SIG-M5 (cell line): ENCODE measurements at regions not wholly inside any gene's neighbourhood (a gene's known extent, or its start where the extent isn't known, plus 50 kb on each side); places are given as distances from the start of the nearest gene placed in this dataset.
"Not testable (repeated sequence)": the region's sequence is repeated elsewhere in the genome, so short reads cannot be mapped to it uniquely, and the experiment has no call there.

Experiments used
- DNase-seq: peaks from one replicate; lab custom pipeline; 2025; lab: John Stamatoyannopoulos, UW

- DNase-seq, result no peak
These were observed 200.8 kb upstream of the MEF2C start for GRCh38 chr5:89083791-89084190.

- no peak for DNase-seq
These were observed 198.4 kb upstream of the MEF2C start for GRCh38 chr5:89081360-89081759.

- DNase-seq, result no peak
These were observed 197.6 kb upstream of the MEF2C start for GRCh38 chr5:89080467-89081116.

GRCh38 chr5:89072842-89073672 is 190.1 kb upstream of the MEF2C start:
- DNase-seq, result no peak

GRCh38 chr5:89071941-89072331 is 189.0 kb upstream of the MEF2C start:
- DNase-seq, result no peak

- no peak for DNase-seq
These were observed 188.3 kb upstream of the MEF2C start for GRCh38 chr5:89071101-89071940.

- no peak for DNase-seq
These were observed 186.6 kb upstream of the MEF2C start for GRCh38 chr5:89069591-89069990.

GRCh38 chr5:89067362-89067761 is 184.4 kb upstream of the MEF2C start:
- no peak for DNase-seq

GRCh38 chr5:89065919-89066318 is 182.9 kb upstream of the MEF2C start:
- DNase-seq, result no peak

GRCh38 chr5:89064736-89065135 is 181.8 kb upstream of the MEF2C start:
- DNase-seq, result no peak

- no peak for DNase-seq
These were observed 181.1 kb upstream of the MEF2C start for GRCh38 chr5:89064054-89064453.

GRCh38 chr5:89060768-89061167 is 177.8 kb upstream of the MEF2C start:
- DNase-seq, result no peak

- no peak for DNase-seq
These were observed 176.3 kb upstream of the MEF2C start for GRCh38 chr5:89059274-89059673.

- no peak for DNase-seq
These were observed 172.7 kb upstream of the MEF2C start for GRCh38 chr5:89055695-89056085.

GRCh38 chr5:89055015-89055694 is 172.2 kb upstream of the MEF2C start:
- no peak for DNase-seq

- DNase-seq, result no peak
These were observed 170.6 kb upstream of the MEF2C start for GRCh38 chr5:89053547-89053946.

- DNase-seq, result not testable (repeated sequence)
These were observed 167.1 kb upstream of the MEF2C start for GRCh38 chr5:89050062-89050461.

GRCh38 chr5:89047571-89047970 is 164.6 kb upstream of the MEF2C start:
- DNase-seq, result no peak

- no peak for DNase-seq
These were observed 162.2 kb upstream of the MEF2C start for GRCh38 chr5:89045216-89045615.

- DNase-seq, result no peak
These were observed 161.8 kb upstream of the MEF2C start for GRCh38 chr5:89044674-89045200.

- no peak for DNase-seq
These were observed 160.7 kb upstream of the MEF2C start for GRCh38 chr5:89043676-89044075.

- DNase-seq, result no peak
These were observed 159.8 kb upstream of the MEF2C start for GRCh38 chr5:89042746-89043145.
